NAMALWA (cell line): ENCODE measurements at regions not wholly inside any gene's neighbourhood (a gene's known extent, or its start where the extent isn't known, plus 50 kb on each side); places are given as distances from the start of the nearest gene placed in this dataset.
A peak's percentile ranks its signal among the peaks of the same experiment; 100 is the strongest.

Experiments used
- DNase-seq: peaks from one replicate; pipeline ENCODE4 v3.0.0-alpha.2; 2015; ENCODE audit warnings: low spot score

GRCh38 chr2:144865670-144866069 is 345.8 kb upstream of the ZEB2 start:
- DNase-seq = no peak

- no peak for DNase-seq
Observed at GRCh38 chr2:144859716-144860115, 339.8 kb upstream of the ZEB2 start.

GRCh38 chr2:144858211-144858610 is 338.3 kb upstream of the ZEB2 start:
- no peak for DNase-seq

GRCh38 chr2:144854596-144854995 is 334.7 kb upstream of the ZEB2 start:
- no peak for DNase-seq

- no peak for DNase-seq
Observed at GRCh38 chr2:144849612-144850011, 329.7 kb upstream of the ZEB2 start.

GRCh38 chr2:144848423-144848822 is 328.5 kb upstream of the ZEB2 start:
- no peak for DNase-seq

GRCh38 chr2:144847347-144848080 is 327.6 kb upstream of the ZEB2 start:
- no peak for DNase-seq

GRCh38 chr2:144836635-144837350 is 316.9 kb upstream of the ZEB2 start:
- DNase-seq = no peak

GRCh38 chr2:144835634-144836350 is 315.9 kb upstream of the ZEB2 start:
- DNase-seq = no peak

- no peak for DNase-seq
Observed at GRCh38 chr2:144834998-144835633, 315.2 kb upstream of the ZEB2 start.

GRCh38 chr2:144834363-144834762 is 314.4 kb upstream of the ZEB2 start:
- DNase-seq = no peak

- no peak for DNase-seq
Observed at GRCh38 chr2:144833075-144833637, 313.2 kb upstream of the ZEB2 start.

GRCh38 chr2:144832048-144832447 is 312.1 kb upstream of the ZEB2 start:
- DNase-seq = no peak

GRCh38 chr2:144830543-144830942 is 310.6 kb upstream of the ZEB2 start:
- no peak for DNase-seq

- DNase-seq = no peak
Observed at GRCh38 chr2:144827404-144827803, 307.5 kb upstream of the ZEB2 start.

GRCh38 chr2:144826105-144826504 is 306.2 kb upstream of the ZEB2 start:
- peak; percentile 6 for DNase-seq

- DNase-seq = no peak
Observed at GRCh38 chr2:144825331-144826020, 305.6 kb upstream of the ZEB2 start.

- no peak for DNase-seq
Observed at GRCh38 chr2:144824306-144825080, 304.6 kb upstream of the ZEB2 start.

- no peak for DNase-seq
Observed at GRCh38 chr2:144822966-144823365, 303.0 kb upstream of the ZEB2 start.

GRCh38 chr2:144812288-144812687 is 292.4 kb upstream of the ZEB2 start:
- DNase-seq = no peak

GRCh38 chr2:144801766-144802165 is 281.8 kb upstream of the ZEB2 start:
- DNase-seq = no peak
